Ascending aorta (tissue), 2 donors: ENCODE measurements at regions not wholly inside any gene's neighbourhood (a gene's known extent, or its start where the extent isn't known, plus 50 kb on each side); places are given as distances from the start of the nearest gene placed in this dataset.

ENCODE experiments used
- DNase-seq, 2 donors: peaks; one replicate each; pipeline ENCODE4 v3.0.0-alpha.2; 2019; ENCODE audit warnings: low spot score in 2 of 2
- H3K27ac ChIP-seq, 2 donors: fragments of 200-600 bp; sonication (generic); one replicate each; pipeline ENCODE4 v1.5.1; 2016 to 2017; ENCODE audit warnings: mild to moderate bottlenecking in 1 of 2
- H3K27me3 ChIP-seq: fragments of 200-600 bp; sonication (generic); one replicate; pipeline ENCODE4 v1.5.1; 2017
- H3K36me3 ChIP-seq, 2 donors: fragments of 200-600 bp; sonication (generic); one replicate each; pipeline ENCODE4 v1.5.1; 2016
- H3K4me1 ChIP-seq, 2 donors: fragments of 200-600 bp; sonication (generic); one replicate each; pipeline ENCODE4 v1.5.1; 2016 to 2017; ENCODE audit warnings: mild to moderate bottlenecking in 1 of 2
- H3K4me3 ChIP-seq, 2 donors: fragments of 200-600 bp; sonication (generic); one replicate each; pipeline ENCODE4 v1.5.1; 2016 to 2017; ENCODE audit warnings: mild to moderate bottlenecking in 1 of 2
- H3K9me3 ChIP-seq, 2 donors: fragments of 200-600 bp; sonication (generic); one replicate each; pipeline ENCODE4 v1.5.1; 2016
- intact Hi-C: fragments of 100-400 bp; cut with DNase I; formaldehyde crosslinking; loops from one replicate; pipeline ENCODE4 v1.15.1; 2023
- TF ChIP-seq, protein P1 (sequence below), 3 experiments: fragments of 200-600 bp in 2 of 3; fragments of 450-650 bp in 1 of 3; sonication (generic) in 2 of 3; IDR thresholded peaks; one replicate each; pipeline ENCODE4 v1.5.1; 2016 to 2019; ENCODE audit warnings: antibody characterized with exemption in 3 of 3, mild to moderate bottlenecking in 1 of 3, moderate library complexity in 1 of 3

- no peaks in the 10 kb centered on the region for H3K9me3 ChIP-seq
- no peaks in the 10 kb centered on the region for H3K27me3 ChIP-seq
- TF ChIP-seq, protein P1, sequence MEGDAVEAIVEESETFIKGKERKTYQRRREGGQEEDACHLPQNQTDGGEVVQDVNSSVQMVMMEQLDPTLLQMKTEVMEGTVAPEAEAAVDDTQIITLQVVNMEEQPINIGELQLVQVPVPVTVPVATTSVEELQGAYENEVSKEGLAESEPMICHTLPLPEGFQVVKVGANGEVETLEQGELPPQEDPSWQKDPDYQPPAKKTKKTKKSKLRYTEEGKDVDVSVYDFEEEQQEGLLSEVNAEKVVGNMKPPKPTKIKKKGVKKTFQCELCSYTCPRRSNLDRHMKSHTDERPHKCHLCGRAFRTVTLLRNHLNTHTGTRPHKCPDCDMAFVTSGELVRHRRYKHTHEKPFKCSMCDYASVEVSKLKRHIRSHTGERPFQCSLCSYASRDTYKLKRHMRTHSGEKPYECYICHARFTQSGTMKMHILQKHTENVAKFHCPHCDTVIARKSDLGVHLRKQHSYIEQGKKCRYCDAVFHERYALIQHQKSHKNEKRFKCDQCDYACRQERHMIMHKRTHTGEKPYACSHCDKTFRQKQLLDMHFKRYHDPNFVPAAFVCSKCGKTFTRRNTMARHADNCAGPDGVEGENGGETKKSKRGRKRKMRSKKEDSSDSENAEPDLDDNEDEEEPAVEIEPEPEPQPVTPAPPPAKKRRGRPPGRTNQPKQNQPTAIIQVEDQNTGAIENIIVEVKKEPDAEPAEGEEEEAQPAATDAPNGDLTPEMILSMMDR (IDR thresholded peaks at IDR 0.05) = no peak
- no peak overlapping the region for H3K27ac ChIP-seq
- no peak for DNase-seq
- intact Hi-C loops = no loop called here
- H3K36me3 ChIP-seq = no peaks in the 10 kb centered on the region
- H3K4me3 ChIP-seq = no peak overlapping the region
- H3K4me1 ChIP-seq = peaks cover 0 to 3% of the 10 kb centered on the region in 2 donors
Observed at GRCh38 chr15:95911570-95912279, 418.8 kb upstream of the NR2F2 start.

DNA sequence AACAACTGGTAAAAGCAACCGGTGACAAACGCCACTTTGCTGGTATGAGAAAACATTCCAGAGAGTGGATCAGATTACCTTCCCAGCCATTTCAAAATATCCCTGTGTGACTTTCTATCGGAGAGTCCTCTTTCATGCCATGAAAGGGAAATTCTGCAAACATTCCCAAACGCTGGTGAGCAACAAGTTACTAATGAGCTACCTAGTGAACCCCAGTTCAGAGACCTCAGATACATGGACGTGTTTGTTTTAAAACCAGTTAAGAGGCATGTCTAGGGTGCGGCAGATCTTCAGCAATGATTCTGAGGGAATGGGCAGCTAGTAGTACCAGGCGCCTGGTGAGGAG lies 418.2 kb upstream of the NR2F2 start:
- no peak overlapping the region for H3K4me3 ChIP-seq
- H3K36me3 ChIP-seq = no peaks in the 10 kb centered on the region
- no peaks in the 10 kb centered on the region for H3K9me3 ChIP-seq
- intact Hi-C loops = no loop called here
- DNase-seq = no peak
- no peak overlapping the region for H3K27ac ChIP-seq
- TF ChIP-seq, protein P1 (IDR thresholded peaks at IDR 0.05) = no peak
- H3K4me1 ChIP-seq = peaks cover 0 to 3% of the 10 kb centered on the region in 2 donors
- H3K27me3 ChIP-seq = no peaks in the 10 kb centered on the region

GRCh38 chr15:95912728-95913127 lies 417.8 kb upstream of the NR2F2 start:
- H3K4me1 ChIP-seq = peaks cover 0 to 3% of the 10 kb centered on the region in 2 donors
- no peaks in the 10 kb centered on the region for H3K9me3 ChIP-seq
- intact Hi-C loops = no loop called here
- H3K27ac ChIP-seq = no peak overlapping the region
- no peak for DNase-seq
- TF ChIP-seq, protein P1 (IDR thresholded peaks at IDR 0.05) = no peak
- H3K27me3 ChIP-seq = no peaks in the 10 kb centered on the region
- no peak overlapping the region for H3K4me3 ChIP-seq
- H3K36me3 ChIP-seq = no peaks in the 10 kb centered on the region

DNA sequence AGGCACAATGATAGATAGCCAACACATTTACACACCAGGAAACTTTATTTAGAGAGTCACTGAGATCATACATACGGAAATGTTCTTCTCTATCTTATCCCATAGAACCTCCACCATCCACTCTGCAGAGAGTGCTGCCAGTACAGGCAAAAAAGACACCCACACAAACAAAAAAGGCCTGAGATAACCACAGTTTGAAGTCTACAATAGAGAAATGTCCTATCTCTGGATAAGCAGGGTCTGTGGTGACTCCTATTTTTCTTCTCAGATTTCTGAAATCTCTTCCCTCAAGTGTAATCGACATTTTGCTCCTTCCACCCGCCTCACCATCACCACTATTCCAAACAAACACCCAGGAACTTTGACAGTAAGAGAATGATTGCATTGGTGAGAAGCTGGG lies 413.9 kb upstream of the NR2F2 start:
- no peaks in the 10 kb centered on the region for H3K9me3 ChIP-seq
- no peaks in the 10 kb centered on the region for H3K27me3 ChIP-seq
- intact Hi-C loops = no loop called here
- no peaks in the 10 kb centered on the region for H3K36me3 ChIP-seq
- TF ChIP-seq, protein P1 (IDR thresholded peaks at IDR 0.05) = no peak
- peaks cover 0 to 3% of the 10 kb centered on the region in 2 donors for H3K4me1 ChIP-seq
- DNase-seq = no peak
- no peak overlapping the region for H3K27ac ChIP-seq
- H3K4me3 ChIP-seq = no peak overlapping the region

GRCh38 chr15:95918525-95918924 lies 412.0 kb upstream of the NR2F2 start:
- Histone ChIP-seq H3K36me3 (no peaks in the 10 kb centered on the region), H3K27ac (no peak overlapping the region), H3K4me1 (peaks cover 0 to 3% of the 10 kb centered on the region in 2 donors), H3K9me3 (no peaks in the 10 kb centered on the region), H3K4me3 (no peak overlapping the region), H3K27me3 (no peaks in the 10 kb centered on the region)
- intact Hi-C loops = no loop called here
- no peak for DNase-seq
- TF ChIP-seq, protein P1 (IDR thresholded peaks at IDR 0.05) = no peak

DNA sequence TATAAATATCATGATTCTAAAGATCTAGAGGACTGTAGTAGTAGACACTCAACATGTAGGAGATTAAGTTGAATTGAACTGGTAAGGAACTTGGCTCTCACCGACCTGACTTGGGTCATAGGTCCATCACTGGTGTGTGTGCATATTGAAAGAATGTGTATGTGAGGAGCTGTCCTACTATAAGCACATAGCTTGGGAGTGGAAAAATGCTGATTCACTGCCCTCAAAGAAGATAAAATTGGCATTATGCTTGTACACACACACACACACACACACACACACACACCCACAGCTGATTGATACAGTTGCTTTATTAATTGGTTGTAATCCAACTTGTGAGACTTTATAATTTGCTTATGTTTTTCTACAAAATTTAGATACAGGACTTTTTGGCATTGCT lies 411.0 kb upstream of the NR2F2 start:
- no peak for DNase-seq
- Histone ChIP-seq H3K36me3 (no peaks in the 10 kb centered on the region), H3K4me1 (peaks cover 0 to 3% of the 10 kb centered on the region in 2 donors), H3K27ac (no peak overlapping the region), H3K9me3 (no peaks in the 10 kb centered on the region), H3K27me3 (no peaks in the 10 kb centered on the region), H3K4me3 (no peak overlapping the region)
- intact Hi-C loops = no loop called here
- TF ChIP-seq, protein P1 (IDR thresholded peaks at IDR 0.05) = no peak
